HCT116 (cell line): ENCODE measurements at regions not wholly inside any gene's neighbourhood (a gene's known extent, or its start where the extent isn't known, plus 50 kb on each side); places are given as distances from the start of the nearest gene placed in this dataset.

Experiments used
- ATAC-seq: fragments of 200-7000 bp; cut with Tn5 transposase; 2 replicates; pipeline ENCODE4 v1.9.1; 2020; ENCODE audit warnings: mild to moderate bottlenecking, moderate library complexity
- BruUV-seq: library from RNA; stranded (reverse); fragments of 400-500 nt; replicated peaks from 2 replicates; lab custom pipeline; 2021; lab: Mats Ljungman, UMichigan
- CTCF ChIA-PET: fragments of 300-600 bp; sonication (Branson Sonifier 250); formaldehyde crosslinking; loops from one replicate; lab custom pipeline; 2021; ENCODE audit warnings: antibody characterized with exemption; lab: Charles Lee
- POLR2A ChIA-PET: fragments of 300-600, 350-600 bp; sonication (Branson Sonifier 250); formaldehyde crosslinking; loops from one replicate; lab custom pipeline; 2021; ENCODE audit warnings: antibody characterized with exemption; lab: Charles Lee
- RAD21 ChIA-PET, 2 experiments: fragments of 300-600 bp; sonication (Branson Sonifier 250); formaldehyde crosslinking; loops; one replicate each; lab custom pipeline; 2023; ENCODE audit warnings: low total read pairs in 2 of 2; ENCODE audit not compliant: uncharacterized antibody in 2 of 2, unreplicated experiment in 2 of 2, low non-redundant PET in 1 of 2; lab: Charles Lee
- DNase-seq: peaks from one replicate; pipeline ENCODE4 v3.0.0-alpha.2; 2010; ENCODE audit warnings: low read depth, low spot score
- H2AFZ ChIP-seq: fragments of 200-600 bp; shearing (Covaris generic), sonication (generic); 2 replicates; pipeline ENCODE4 v1.6.1; 2017; ENCODE audit warnings: low read depth, mixed run types, mixed read lengths, antibody characterized with exemption, low read length; ENCODE audit not compliant: poor library complexity, severe bottlenecking
- H3K27ac ChIP-seq: 2 replicates; pipeline ENCODE4 v1.5.1; 2012; ENCODE audit warnings: low read depth, low read length
- H3K27me3 ChIP-seq: fragments of 200-600 bp; sonication (generic); 2 replicates; pipeline ENCODE4 v1.6.1; 2016; ENCODE audit warnings: mixed run types, low read length, mixed read lengths; ENCODE audit not compliant: insufficient read depth
- H3K36me3 ChIP-seq, 2 experiments: fragments of 200-500 bp in 1 of 2; fragments of 200-600 bp in 1 of 2; sonication (Bioruptor generic) in 1 of 2; sonication (generic) in 1 of 2; 2 replicates each; pipeline versions ENCODE4 v1.5.1 to v1.6.1; 2014 to 2016; ENCODE audit warnings: low read length in 2 of 2, inconsistent platforms in 1 of 2, mixed read lengths in 1 of 2, mixed run types in 1 of 2; ENCODE audit not compliant: insufficient read depth in 2 of 2, control insufficient read depth in 1 of 2
- H3K4me1 ChIP-seq, 2 experiments: fragments of 200-600 bp in 1 of 2; sonication (generic) in 1 of 2; 2 replicates each; pipeline versions ENCODE4 v1.5.1 to v1.6.1; 2012 to 2017; ENCODE audit warnings: low read length in 2 of 2, inconsistent platforms in 1 of 2, mild to moderate bottlenecking in 1 of 2, mixed read lengths in 1 of 2, mixed run types in 1 of 2, moderate library complexity in 1 of 2; ENCODE audit not compliant: insufficient read depth in 2 of 2, control insufficient read depth in 1 of 2
- H3K4me2 ChIP-seq: fragments of 200-600 bp; sonication (generic); 2 replicates; pipeline ENCODE4 v1.6.1; 2017; ENCODE audit warnings: mixed run types, low read length, mixed read lengths
- H3K4me3 ChIP-seq, 2 experiments: fragments of 200-600 bp in 1 of 2; sonication (generic) in 1 of 2; replicated peaks in 1 of 2; 2 replicates each; pipeline ENCODE4 v1.5.1; 2011 to 2016; ENCODE audit warnings: low read length in 2 of 2, control low read depth in 1 of 2, low read depth in 1 of 2, mild to moderate bottlenecking in 1 of 2, mixed read lengths in 1 of 2, mixed run types in 1 of 2
- H3K79me2 ChIP-seq: fragments of 200-600 bp; sonication (generic); 2 replicates; pipeline ENCODE4 v1.6.1; 2017; ENCODE audit warnings: mild to moderate bottlenecking, mixed run types, low read length, moderate library complexity, mixed read lengths; ENCODE audit not compliant: insufficient read depth
- H3K9ac ChIP-seq: fragments of 200-600 bp; sonication (generic); 2 replicates; pipeline ENCODE4 v1.6.1; 2016; ENCODE audit warnings: low read length, mixed read lengths
- H3K9me2 ChIP-seq: fragments of 200-600 bp; sonication (generic), shearing (Covaris generic); 2 replicates; pipeline ENCODE4 v1.6.1; 2017; ENCODE audit warnings: mixed run types, mild to moderate bottlenecking, moderate library complexity; ENCODE audit not compliant: insufficient read depth
- H3K9me3 ChIP-seq, 2 experiments: fragments of 200-500 bp in 1 of 2; fragments of 200-600 bp in 1 of 2; sonication (Bioruptor generic) in 1 of 2; sonication (generic) in 1 of 2; 2 replicates each; pipeline ENCODE4 v1.6.1; 2014 to 2017; ENCODE audit warnings: low read length in 2 of 2, mixed read lengths in 2 of 2, inconsistent platforms in 1 of 2, low read depth in 1 of 2, mild to moderate bottlenecking in 1 of 2, mixed run types in 1 of 2, moderate library complexity in 1 of 2; ENCODE audit not compliant: control insufficient read depth in 1 of 2, insufficient read depth in 1 of 2
- H4K20me1 ChIP-seq: fragments of 200-600 bp; sonication (generic), shearing (Covaris generic); 2 replicates; pipeline ENCODE4 v1.6.1; 2017; ENCODE audit warnings: mixed run types, mild to moderate bottlenecking, moderate library complexity; ENCODE audit not compliant: insufficient read depth
- ATF3 ChIP-seq: IDR thresholded peaks from 2 replicates; pipeline ENCODE4 v1.6.1; 2012
- CBX3 ChIP-seq: IDR thresholded peaks from 2 replicates; pipeline ENCODE4 v1.6.1; 2012; ENCODE audit warnings: low read depth
- EGR1 ChIP-seq: IDR thresholded peaks from 2 replicates; pipeline ENCODE4 v1.6.1; 2012; ENCODE audit warnings: low read depth
- ELF1 ChIP-seq: IDR thresholded peaks from 2 replicates; pipeline ENCODE4 v1.6.1; 2012; ENCODE audit warnings: low read depth, borderline replicate concordance
- EZH2 ChIP-seq: fragments of 200-600 bp; sonication (generic); IDR thresholded peaks from 2 replicates; pipeline ENCODE4 v1.6.1; 2017; ENCODE audit warnings: antibody characterized with exemption, mixed run types
- EZH2phosphoT487 ChIP-seq: fragments of 200-600 bp; IDR thresholded peaks from 2 replicates; pipeline ENCODE4 v1.6.1; 2018; ENCODE audit warnings: antibody characterized with exemption, borderline replicate concordance
- FOSL1 ChIP-seq: IDR thresholded peaks from 2 replicates; pipeline ENCODE4 v1.6.1; 2012; ENCODE audit warnings: low read depth
- JUND ChIP-seq: IDR thresholded peaks from 2 replicates; pipeline ENCODE4 v1.6.1; 2012
- POLR2A ChIP-seq: IDR thresholded peaks from 2 replicates; pipeline ENCODE4 v1.7.0; 2011; ENCODE audit warnings: borderline replicate concordance; ENCODE audit not compliant: insufficient read depth, insufficient read length; ENCODE audit errors: extremely low read depth
- RAD21 ChIP-seq: IDR thresholded peaks from 2 replicates; pipeline ENCODE4 v1.6.1; 2012; ENCODE audit warnings: low read depth, mild to moderate bottlenecking
- REST ChIP-seq: IDR thresholded peaks from 2 replicates; pipeline ENCODE4 v1.6.1; 2012; ENCODE audit warnings: low read depth
- SIN3A ChIP-seq: IDR thresholded peaks from 2 replicates; pipeline ENCODE4 v1.6.1; 2012; ENCODE audit warnings: low read depth
- SP1 ChIP-seq: IDR thresholded peaks from 2 replicates; pipeline ENCODE4 v1.6.1; 2012; ENCODE audit warnings: low read depth
- SRF ChIP-seq: IDR thresholded peaks from 2 replicates; pipeline ENCODE4 v1.6.1; 2012; ENCODE audit warnings: low read depth
- TCF7L2 ChIP-seq: IDR thresholded peaks from 2 replicates; pipeline ENCODE4 v1.7.0; 2011; ENCODE audit warnings: borderline replicate concordance, inconsistent platforms; ENCODE audit not compliant: insufficient read depth, insufficient read length; ENCODE audit errors: extremely low read depth
- YY1 ChIP-seq: IDR thresholded peaks from 2 replicates; pipeline ENCODE4 v1.6.1; 2011; ENCODE audit warnings: low read length, low read depth, moderate library complexity, mild to moderate bottlenecking; ENCODE audit not compliant: insufficient replicate concordance; ENCODE audit errors: extremely low read depth
- ZBTB33 ChIP-seq: IDR thresholded peaks from 2 replicates; pipeline ENCODE4 v1.6.1; 2011; ENCODE audit warnings: mild to moderate bottlenecking, low read length, moderate library complexity; ENCODE audit not compliant: insufficient replicate concordance; ENCODE audit errors: extremely low read depth
- ZFX ChIP-seq: fragments of 450-650 bp; IDR thresholded peaks from 2 replicates; pipeline ENCODE4 v1.6.1; 2017
- ZNF274 ChIP-seq: fragments of 200-500 bp; sonication (Bioruptor generic); IDR thresholded peaks from 2 replicates; pipeline ENCODE4 v1.6.1; 2014; ENCODE audit warnings: mild to moderate bottlenecking, low read depth, low read length, inconsistent platforms
- intact Hi-C: fragments of 100-400 bp; cut with micrococcal nuclease; formaldehyde crosslinking; loops from 2 replicates; pipeline ENCODE4 v1.10.0; 2022
- TF ChIP-seq, protein P1 (sequence below), 3 experiments: fragments of 200-600 bp in 1 of 3; sonication (generic) in 1 of 3; IDR thresholded peaks in 2 of 3; conservative IDR thresholded peaks in 1 of 3; 2 replicates each; pipeline ENCODE4 v1.5.1; 2012 to 2017; ENCODE audit warnings: low read depth in 2 of 3, low read length in 2 of 3, antibody characterized with exemption in 1 of 3, borderline replicate concordance in 1 of 3, control low read depth in 1 of 3, mild to moderate bottlenecking in 1 of 3, mixed read lengths in 1 of 3, mixed run types in 1 of 3, moderate library complexity in 1 of 3; ENCODE audit not compliant: insufficient read depth in 1 of 3
- TF ChIP-seq, protein P2 (sequence below): IDR thresholded peaks from 2 replicates; pipeline ENCODE4 v1.6.1; 2012

- Histone ChIP-seq H3K9me2 (no peaks in the 10 kb centered on the region), H3K9me3 (no peaks in the 10 kb centered on the region), H3K9ac (no peak overlapping the region), H3K36me3 (no peaks in the 10 kb centered on the region), H3K27me3 (no peaks in the 10 kb centered on the region), H3K79me2 (no peaks in the 10 kb centered on the region), H4K20me1 (no peaks in the 10 kb centered on the region), H3K4me3 (no peak overlapping the region), H2AFZ (peak overlapping the region; percentile 66), H3K27ac (no peak overlapping the region), H3K4me1 (peaks cover 0 to 9% of the 10 kb centered on the region in 2 experiments; a peak in 2 of 4 replicates), H3K4me2 (no peak overlapping the region)
- TF ChIP-seq FOSL1 (no peak), ZFX (no peak), EZH2 (no peak), SRF (no peak), SIN3A (no peak), SP1 (no peak), POLR2A (no peak), EGR1 (no peak), CBX3 (no peak), EZH2phosphoT487 (no peak), ELF1 (no peak), TCF7L2 (no peak), ZBTB33 (no peak), YY1 (peak; percentile 10), ZNF274 (no peak), JUND (no peak), REST (no peak), RAD21 (peak; percentile 50), ATF3 (no peak)
- TF ChIP-seq, protein P1, sequence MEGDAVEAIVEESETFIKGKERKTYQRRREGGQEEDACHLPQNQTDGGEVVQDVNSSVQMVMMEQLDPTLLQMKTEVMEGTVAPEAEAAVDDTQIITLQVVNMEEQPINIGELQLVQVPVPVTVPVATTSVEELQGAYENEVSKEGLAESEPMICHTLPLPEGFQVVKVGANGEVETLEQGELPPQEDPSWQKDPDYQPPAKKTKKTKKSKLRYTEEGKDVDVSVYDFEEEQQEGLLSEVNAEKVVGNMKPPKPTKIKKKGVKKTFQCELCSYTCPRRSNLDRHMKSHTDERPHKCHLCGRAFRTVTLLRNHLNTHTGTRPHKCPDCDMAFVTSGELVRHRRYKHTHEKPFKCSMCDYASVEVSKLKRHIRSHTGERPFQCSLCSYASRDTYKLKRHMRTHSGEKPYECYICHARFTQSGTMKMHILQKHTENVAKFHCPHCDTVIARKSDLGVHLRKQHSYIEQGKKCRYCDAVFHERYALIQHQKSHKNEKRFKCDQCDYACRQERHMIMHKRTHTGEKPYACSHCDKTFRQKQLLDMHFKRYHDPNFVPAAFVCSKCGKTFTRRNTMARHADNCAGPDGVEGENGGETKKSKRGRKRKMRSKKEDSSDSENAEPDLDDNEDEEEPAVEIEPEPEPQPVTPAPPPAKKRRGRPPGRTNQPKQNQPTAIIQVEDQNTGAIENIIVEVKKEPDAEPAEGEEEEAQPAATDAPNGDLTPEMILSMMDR (IDR thresholded peaks at IDR 0.05 in 2 of 3, conservative IDR thresholded peaks at IDR 0.05 in 1 of 3; ENCODE audit: borderline replicate concordance in 1 of 3, insufficient read depth in 1 of 3, low read depth in 2 of 3, low read length in 2 of 3), result peak; percentile 26 to 45 (median 41); a peak in 4 of 6 replicates
- TF ChIP-seq, protein P2, sequence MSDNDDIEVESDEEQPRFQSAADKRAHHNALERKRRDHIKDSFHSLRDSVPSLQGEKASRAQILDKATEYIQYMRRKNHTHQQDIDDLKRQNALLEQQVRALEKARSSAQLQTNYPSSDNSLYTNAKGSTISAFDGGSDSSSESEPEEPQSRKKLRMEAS, result no peak
- ATAC-seq (peak; percentile 52; the same call in 1 of the 2 replicates), DNase-seq (no peak)
- BruUV-seq, result no TSS peak
- ChIA-PET POLR2A (no interaction called here), RAD21 (no interaction called here), CTCF (interaction anchor here (0.7 to 1.3 kb wide), 2 partner anchors 37 to 215 kb away, joined by 3 to 9 read pairs; no protein-coding TSS in a partner anchor)
- intact Hi-C loops, result no loop called here
These were observed 53.0 kb upstream of the UBR2 start for GRCh38 chr6:42510795-42511194.
